Cardiac muscle cell (in vitro differentiated cells and primary cell): ENCODE measurements at regions not wholly inside any gene's neighbourhood (a gene's known extent, or its start where the extent isn't known, plus 50 kb on each side); places are given as distances from the start of the nearest gene placed in this dataset.
A peak's percentile ranks its signal among the peaks of the same experiment; 100 is the strongest.
"Not testable (repeated sequence)": the region's sequence is repeated elsewhere in the genome, so short reads cannot be mapped to it uniquely, and the experiment has no call there.

Experiments used
- DNase-seq, 2 donors: peaks; one replicate each; pipeline versions ENCODE4 v3.0.0 to v3.0.0-alpha.2; 2010 to 2017; ENCODE audit warnings: low read depth in 1 of 2, low spot score in 1 of 2
- H3K27ac ChIP-seq: fragments of 200-600 bp; sonication (generic); 2 replicates; pipeline ENCODE4 v1.5.1; 2016
- H3K27me3 ChIP-seq: fragments of 200-600 bp; sonication (generic); 2 replicates; pipeline ENCODE4 v1.6.0; 2016; ENCODE audit warnings: control low read depth
- H3K36me3 ChIP-seq: fragments of 200-600 bp; sonication (generic); 2 replicates; pipeline ENCODE4 v1.5.1; 2016; ENCODE audit warnings: control low read depth
- H3K4me1 ChIP-seq: fragments of 200-600 bp; sonication (generic); 2 replicates; pipeline ENCODE4 v1.8.1; 2017; ENCODE audit warnings: low read depth, mild to moderate bottlenecking, mixed run types
- H3K4me3 ChIP-seq: fragments of 200-600 bp; sonication (generic); 2 replicates; pipeline ENCODE4 v1.5.1; 2016; ENCODE audit warnings: mild to moderate bottlenecking
- H3K9me3 ChIP-seq: fragments of 200-600 bp; sonication (generic); 2 replicates; pipeline ENCODE4 v1.5.1; 2017; ENCODE audit warnings: low read depth, mild to moderate bottlenecking, control low read depth
- CTCF ChIP-seq: IDR thresholded peaks from 2 replicates; pipeline ENCODE4 v1.5.1; 2012; ENCODE audit warnings: low read depth, mild to moderate bottlenecking, low read length

GRCh38 chr10:76815505-76815904 is 822.1 kb downstream of the KCNMA1 start:
- H3K4me3 ChIP-seq, H3K36me3 ChIP-seq, H3K27me3 ChIP-seq, H3K4me1 ChIP-seq, DNase-seq, H3K9me3 ChIP-seq, H3K27ac ChIP-seq: not testable (repeated sequence)

- H3K4me1 ChIP-seq = no peaks in the 10 kb centered on the region
Observed at GRCh38 chr10:76811430-76811829, 826.2 kb downstream of the KCNMA1 start.

GRCh38 chr10:76788452-76788811 is 849.2 kb downstream of the KCNMA1 start:
- H3K4me1 ChIP-seq = no peaks in the 10 kb centered on the region
- no peaks in the 10 kb centered on the region for H3K9me3 ChIP-seq
- H3K27ac ChIP-seq = no peak overlapping the region
- no peaks in the 10 kb centered on the region for H3K36me3 ChIP-seq
- TF ChIP-seq CTCF = no peak
- no peaks in the 10 kb centered on the region for H3K27me3 ChIP-seq
- DNase-seq = no peak
- no peak overlapping the region for H3K4me3 ChIP-seq

More at GRCh38 chr10:76811430-76811829, 826.2 kb downstream of the KCNMA1 start:
- no peak overlapping the region for H3K4me3 ChIP-seq
- H3K27ac ChIP-seq = no peak overlapping the region
- TF ChIP-seq CTCF = no peak
- DNase-seq = no peak
- no peaks in the 10 kb centered on the region for H3K36me3 ChIP-seq
- H3K27me3 ChIP-seq = no peaks in the 10 kb centered on the region
- no peaks in the 10 kb centered on the region for H3K9me3 ChIP-seq

DNA sequence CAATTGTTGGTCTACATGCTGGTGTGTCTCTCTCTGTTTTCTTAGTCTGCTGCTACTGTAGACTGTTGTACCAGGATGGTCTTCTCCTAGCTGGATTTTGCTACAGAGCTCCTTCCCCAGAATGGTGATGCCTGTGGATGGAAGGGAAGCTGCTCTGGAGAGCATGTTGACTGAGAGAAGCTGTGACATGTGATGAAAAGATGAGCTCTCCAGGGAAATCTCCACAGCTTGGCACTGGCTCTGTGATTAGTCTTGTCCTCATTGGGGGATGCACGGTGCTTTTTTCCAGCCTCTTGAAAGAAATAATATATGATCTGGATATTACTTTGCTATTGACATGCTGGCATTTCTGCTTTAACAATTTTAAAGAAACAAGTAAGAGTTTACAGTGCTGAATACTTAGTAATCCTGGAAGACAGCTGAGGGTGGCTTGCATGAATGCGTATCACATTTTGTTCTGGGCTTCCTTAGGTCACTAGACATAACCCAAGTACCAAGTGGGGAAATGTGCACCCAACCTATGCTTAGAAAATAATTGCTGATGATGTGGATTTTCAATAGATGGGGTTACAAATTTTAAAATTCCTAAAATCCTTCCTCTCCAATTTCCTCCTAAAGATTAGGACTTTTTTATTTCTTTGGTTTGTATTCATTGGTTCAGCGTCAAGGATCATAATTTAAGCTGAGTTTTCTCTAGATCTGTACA is 849.7 kb downstream of the KCNMA1 start:
- TF ChIP-seq CTCF = no peak
- Histone ChIP-seq H3K27ac (no peak overlapping the region), H3K4me1 (no peaks in the 10 kb centered on the region), H3K27me3 (no peaks in the 10 kb centered on the region), H3K36me3 (no peaks in the 10 kb centered on the region), H3K4me3 (no peak overlapping the region), H3K9me3 (no peaks in the 10 kb centered on the region)
- DNase-seq = no peak

- H3K27me3 ChIP-seq = no peaks in the 10 kb centered on the region
- no peaks in the 10 kb centered on the region for H3K36me3 ChIP-seq
- H3K27ac ChIP-seq = peak overlapping the region; percentile 3
- TF ChIP-seq CTCF = no peak
- no peak for DNase-seq
- H3K4me1 ChIP-seq = no peaks in the 10 kb centered on the region
- H3K9me3 ChIP-seq = no peaks in the 10 kb centered on the region
- H3K4me3 ChIP-seq = no peak overlapping the region
Observed at GRCh38 chr10:76786504-76787072, 851.0 kb downstream of the KCNMA1 start.

- Histone ChIP-seq H3K36me3 (no peaks in the 10 kb centered on the region), H3K4me1 (peaks cover 5% of the 10 kb centered on the region), H3K9me3 (no peaks in the 10 kb centered on the region), H3K27ac (no peak overlapping the region), H3K4me3 (no peak overlapping the region), H3K27me3 (no peaks in the 10 kb centered on the region)
- no peak for DNase-seq
- TF ChIP-seq CTCF = no peak
Observed at GRCh38 chr10:76784076-76784475, 853.5 kb downstream of the KCNMA1 start.
